Sigmoid colon (tissue), 6 donors: ENCODE measurements at regions not wholly inside any gene's neighbourhood (a gene's known extent, or its start where the extent isn't known, plus 50 kb on each side); places are given as distances from the start of the nearest gene placed in this dataset.
"Not testable (repeated sequence)": the region's sequence is repeated elsewhere in the genome, so short reads cannot be mapped to it uniquely, and the experiment has no call there.

Experiments
- DNase-seq: peaks from one replicate; pipeline ENCODE4 v3.0.0-alpha.2; 2019
- H3K27ac ChIP-seq, 4 donors: fragments of 200-600 bp; sonication (generic); one replicate each; pipeline ENCODE4 v1.5.1; 2016 to 2019; ENCODE audit warnings: mild to moderate bottlenecking in 1 of 4
- H3K27me3 ChIP-seq, 3 donors: fragments of 200-600 bp; sonication (generic); one replicate each; pipeline ENCODE4 v1.5.1; 2019; ENCODE audit warnings: mild to moderate bottlenecking in 1 of 3
- H3K36me3 ChIP-seq, 4 donors: fragments of 200-600 bp; sonication (generic); one replicate each; pipeline ENCODE4 v1.5.1; 2016 to 2019
- H3K4me1 ChIP-seq, 4 donors: fragments of 200-600 bp; sonication (generic); one replicate each; pipeline ENCODE4 v1.5.1; 2017 to 2019
- H3K4me3 ChIP-seq, 4 donors: fragments of 200-600 bp; sonication (generic); one replicate each; pipeline ENCODE4 v1.5.1; 2017 to 2019; ENCODE audit warnings: mild to moderate bottlenecking in 2 of 4, moderate library complexity in 1 of 4
- H3K9me3 ChIP-seq, 4 donors: fragments of 200-600 bp in 3 of 4; sonication (generic) in 3 of 4; one replicate each; pipeline versions ENCODE4 v1.5.1 to v1.6.1; 2013 to 2019
- EP300 ChIP-seq, 4 donors: sonication (generic); formaldehyde crosslinking; IDR thresholded peaks; one replicate each; pipeline ENCODE4 v1.6.1; 2017; ENCODE audit warnings: antibody characterized with exemption in 4 of 4
- POLR2A ChIP-seq, 2 donors: fragments of 450-650 bp; IDR thresholded peaks; one replicate each; pipeline ENCODE4 v1.6.1; 2016; ENCODE audit warnings: antibody characterized with exemption in 2 of 2, mild to moderate bottlenecking in 2 of 2, moderate library complexity in 2 of 2
- POLR2AphosphoS5 ChIP-seq, 4 donors: sonication (generic); formaldehyde crosslinking; IDR thresholded peaks; one replicate each; pipeline ENCODE4 v1.6.1; 2017; ENCODE audit warnings: antibody characterized with exemption in 4 of 4
- WGBS, 2 donors: extraction: QIAGEN DNeasy Blood & Tissue Kit; methylation state at CpG; one replicate each; pipeline ENCODE4 v1.1.7; 2013; 5-methylcytosine and 5-hydroxymethylcytosine counted together
- intact Hi-C: fragments of 100-400 bp; cut with DNase I; formaldehyde crosslinking; loops from one replicate; pipeline ENCODE4 v1.15.1; 2023
- TF ChIP-seq, protein P1 (sequence below), 4 experiments: fragments of 450-650 bp in 3 of 4; fragments of 200-600 bp in 1 of 4; IDR thresholded peaks; one replicate each; pipeline ENCODE4 v1.5.1; 2016 to 2019; ENCODE audit warnings: antibody characterized with exemption in 4 of 4, mild to moderate bottlenecking in 3 of 4, moderate library complexity in 2 of 4
- donor health status: healthy with polysubstance abuse.
- donor health status: healthy.

DNA sequence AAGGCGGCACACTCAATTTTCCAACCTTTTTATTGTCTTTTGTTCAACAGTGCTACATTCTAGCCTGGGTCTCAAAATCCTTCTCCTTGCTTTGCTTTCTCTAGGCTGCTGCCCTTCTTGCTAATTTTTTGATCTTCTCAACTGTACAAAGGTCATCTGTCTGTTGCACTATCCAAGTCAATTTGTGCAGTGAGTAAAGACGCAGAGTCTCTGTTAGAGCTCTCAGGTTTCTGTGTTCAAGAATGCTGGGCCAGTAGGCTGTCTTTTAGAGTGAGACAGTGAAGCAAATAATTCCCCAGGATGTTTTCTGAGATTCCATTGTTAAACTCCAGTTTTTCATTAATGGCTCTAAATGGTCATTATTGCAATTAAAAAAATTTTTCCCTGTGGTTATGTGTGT is 255.7 kb upstream of the ACTBL2 start:
- Histone ChIP-seq H3K4me3 (no peak overlapping the region), H3K36me3 (no peaks in the 10 kb centered on the region), H3K9me3 (no peaks in the 10 kb centered on the region), H3K27me3 (no peaks in the 10 kb centered on the region), H3K4me1 (no peaks in the 10 kb centered on the region), H3K27ac (no peak overlapping the region)
- WGBS, 2 donors = 92 to 96% methylated on average over 2 of the region's 2 CpGs
- TF ChIP-seq EP300 (IDR thresholded peaks at IDR 0.05) (no peak), POLR2A (IDR thresholded peaks at IDR 0.05) (no peak), POLR2AphosphoS5 (IDR thresholded peaks at IDR 0.05) (no peak)
- TF ChIP-seq, protein P1, sequence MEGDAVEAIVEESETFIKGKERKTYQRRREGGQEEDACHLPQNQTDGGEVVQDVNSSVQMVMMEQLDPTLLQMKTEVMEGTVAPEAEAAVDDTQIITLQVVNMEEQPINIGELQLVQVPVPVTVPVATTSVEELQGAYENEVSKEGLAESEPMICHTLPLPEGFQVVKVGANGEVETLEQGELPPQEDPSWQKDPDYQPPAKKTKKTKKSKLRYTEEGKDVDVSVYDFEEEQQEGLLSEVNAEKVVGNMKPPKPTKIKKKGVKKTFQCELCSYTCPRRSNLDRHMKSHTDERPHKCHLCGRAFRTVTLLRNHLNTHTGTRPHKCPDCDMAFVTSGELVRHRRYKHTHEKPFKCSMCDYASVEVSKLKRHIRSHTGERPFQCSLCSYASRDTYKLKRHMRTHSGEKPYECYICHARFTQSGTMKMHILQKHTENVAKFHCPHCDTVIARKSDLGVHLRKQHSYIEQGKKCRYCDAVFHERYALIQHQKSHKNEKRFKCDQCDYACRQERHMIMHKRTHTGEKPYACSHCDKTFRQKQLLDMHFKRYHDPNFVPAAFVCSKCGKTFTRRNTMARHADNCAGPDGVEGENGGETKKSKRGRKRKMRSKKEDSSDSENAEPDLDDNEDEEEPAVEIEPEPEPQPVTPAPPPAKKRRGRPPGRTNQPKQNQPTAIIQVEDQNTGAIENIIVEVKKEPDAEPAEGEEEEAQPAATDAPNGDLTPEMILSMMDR (IDR thresholded peaks at IDR 0.05) = no peak
- no peak for DNase-seq
- intact Hi-C loops = no loop called here

DNA sequence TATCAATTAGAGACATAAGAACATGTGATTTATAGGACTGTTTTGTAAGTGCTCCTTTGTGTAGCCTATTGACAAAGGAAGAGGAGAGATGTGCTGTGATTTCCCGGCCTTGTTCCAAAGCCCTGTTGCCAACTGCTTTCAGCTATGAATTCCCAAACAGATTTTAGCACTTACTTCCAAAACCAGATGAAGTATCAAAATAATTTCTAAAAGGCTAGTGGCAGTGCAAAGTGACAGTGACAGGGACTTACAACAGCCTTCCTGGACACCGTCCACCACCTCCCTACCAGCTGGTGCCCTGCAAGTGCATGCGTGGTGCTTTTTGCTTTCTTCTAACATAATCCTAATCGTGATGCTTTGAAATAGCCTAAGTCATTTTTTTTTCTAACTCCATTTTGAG is 254.1 kb upstream of the ACTBL2 start:
- DNase-seq = no peak
- no peak for TF ChIP-seq POLR2AphosphoS5 (IDR thresholded peaks at IDR 0.05)
- TF ChIP-seq, protein P1 (IDR thresholded peaks at IDR 0.05) = no peak
- no peak for TF ChIP-seq POLR2A (IDR thresholded peaks at IDR 0.05)
- TF ChIP-seq EP300 (IDR thresholded peaks at IDR 0.05) = no peak
- Histone ChIP-seq H3K36me3 (no peaks in the 10 kb centered on the region), H3K4me3 (no peak overlapping the region), H3K27ac (peak overlapping the region in 2 of 4 donors; percentile 1 to 3), H3K4me1 (no peaks in the 10 kb centered on the region), H3K27me3 (no peaks in the 10 kb centered on the region), H3K9me3 (no peaks in the 10 kb centered on the region)
- WGBS, 2 donors = 83 to 85% methylated on average over 4 of the region's 4 CpGs
- intact Hi-C loops = no loop called here

DNA sequence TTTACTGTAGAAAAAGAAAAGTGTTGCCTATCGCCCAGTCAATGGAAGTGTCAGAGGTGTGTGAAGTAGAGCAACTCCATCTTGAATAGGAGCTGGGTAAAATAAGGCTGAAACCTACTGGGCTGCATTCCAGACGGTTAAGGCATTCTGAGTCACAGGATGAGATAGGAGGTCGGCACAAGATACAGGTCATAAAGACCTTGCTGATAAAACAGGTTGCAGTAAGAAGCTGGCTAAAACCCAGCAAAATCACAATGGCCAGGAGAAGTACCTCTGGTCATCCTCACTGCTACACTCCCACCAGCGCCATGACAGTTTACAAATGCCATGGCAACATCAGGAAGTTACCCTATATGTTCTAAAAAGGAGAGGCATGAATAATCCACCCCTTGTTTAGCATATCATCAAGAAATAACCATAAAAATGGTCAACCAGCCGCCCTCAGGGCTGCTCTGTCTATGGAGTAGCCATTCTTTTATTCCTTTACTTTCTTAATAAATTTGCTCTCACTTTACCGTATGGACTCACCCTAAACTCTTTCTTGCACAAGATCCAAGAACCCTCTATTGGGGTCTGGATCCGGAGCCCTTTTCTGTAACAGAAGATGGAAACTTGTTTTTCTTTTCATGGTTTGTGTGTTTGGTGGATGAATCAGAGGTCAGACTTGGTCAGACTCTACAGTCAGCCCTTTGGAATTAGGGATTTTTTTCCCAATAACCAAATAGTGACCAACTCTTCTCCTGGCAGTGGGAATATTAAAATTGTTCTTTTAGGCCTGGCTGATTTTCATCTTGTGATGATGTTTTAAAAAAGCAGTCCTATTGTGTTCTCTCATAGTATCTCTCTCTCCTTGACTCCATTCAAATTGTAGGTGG is 252.9 kb upstream of the ACTBL2 start:
- H3K4me1 ChIP-seq, H3K27me3 ChIP-seq, DNase-seq, H3K36me3 ChIP-seq, intact Hi-C loops, H3K4me3 ChIP-seq, H3K9me3 ChIP-seq: not testable (repeated sequence)
- peak overlapping the region in 1 of 4 donors; percentile 3 for H3K27ac ChIP-seq
- WGBS, 2 donors = 51 to 76% methylated on average over 7 of the region's 7 CpGs

DNA sequence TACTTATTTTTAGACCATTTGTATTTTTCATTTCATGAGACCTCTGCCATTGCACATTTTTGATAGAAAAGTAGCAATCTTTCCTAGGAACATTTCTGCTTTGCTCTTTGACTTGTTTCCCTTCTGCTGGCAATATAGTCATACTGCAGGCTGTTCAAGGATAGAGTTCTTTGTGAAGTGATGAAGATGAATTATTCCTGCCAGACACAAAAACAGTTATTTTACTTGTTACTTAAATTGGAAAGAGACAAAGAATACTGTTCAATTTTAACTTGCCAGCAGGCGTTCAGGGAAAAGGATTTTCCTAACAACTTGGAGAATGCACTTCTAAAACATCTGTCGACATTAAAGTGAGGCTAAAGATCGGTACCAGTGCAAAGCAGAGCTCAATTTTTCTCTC is 251.7 kb upstream of the ACTBL2 start:
- intact Hi-C loops = no loop called here
- Histone ChIP-seq H3K4me1 (no peaks in the 10 kb centered on the region), H3K36me3 (no peaks in the 10 kb centered on the region), H3K9me3 (no peaks in the 10 kb centered on the region), H3K27ac (no peak overlapping the region), H3K27me3 (no peaks in the 10 kb centered on the region), H3K4me3 (no peak overlapping the region)
- DNase-seq = no peak
- TF ChIP-seq EP300 (IDR thresholded peaks at IDR 0.05) (no peak), POLR2AphosphoS5 (IDR thresholded peaks at IDR 0.05) (no peak), POLR2A (IDR thresholded peaks at IDR 0.05) (no peak)
- TF ChIP-seq, protein P1 (IDR thresholded peaks at IDR 0.05) = no peak
- WGBS, 2 donors = 77 to 79% methylated on average over 3 of the region's 3 CpGs

DNA sequence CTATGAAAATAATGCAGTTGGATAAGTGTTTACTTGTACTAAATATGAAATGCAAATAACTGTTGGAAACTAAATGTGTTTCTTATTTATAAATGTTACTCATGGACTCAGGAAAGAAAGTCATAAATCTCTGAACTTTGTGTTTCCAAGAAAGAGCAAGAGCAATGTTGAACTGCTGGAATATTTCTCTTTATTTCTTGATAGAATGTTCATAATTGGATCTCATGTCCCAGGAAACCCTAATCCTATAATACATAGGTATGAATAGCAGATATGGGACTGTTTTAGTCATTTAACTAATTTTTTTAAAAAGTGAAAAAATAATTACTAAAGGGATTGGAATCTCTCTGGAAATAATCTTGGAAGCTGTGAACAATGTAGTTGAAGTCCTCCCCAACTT is 245.0 kb upstream of the ACTBL2 start:
- TF ChIP-seq POLR2A (IDR thresholded peaks at IDR 0.05) (no peak), EP300 (IDR thresholded peaks at IDR 0.05) (no peak), POLR2AphosphoS5 (IDR thresholded peaks at IDR 0.05) (no peak)
- TF ChIP-seq, protein P1 (IDR thresholded peaks at IDR 0.05) = no peak
- DNase-seq = no peak

More for the DNA sequence above, 245.0 kb upstream of the ACTBL2 start:
- Histone ChIP-seq H3K36me3 (no peaks in the 10 kb centered on the region), H3K9me3 (peaks cover 0 to 5% (median 0%) of the 10 kb centered on the region in 4 donors), H3K27ac (no peak overlapping the region), H3K4me1 (no peaks in the 10 kb centered on the region), H3K27me3 (no peaks in the 10 kb centered on the region), H3K4me3 (no peak overlapping the region)
- intact Hi-C loops = no loop called here
